ENCODE measurements at regions not wholly inside any gene's neighbourhood (a gene's known extent, or its start where the extent isn't known, plus 50 kb on each side); places are given as distances from the start of the nearest gene placed in this dataset.

DNA sequence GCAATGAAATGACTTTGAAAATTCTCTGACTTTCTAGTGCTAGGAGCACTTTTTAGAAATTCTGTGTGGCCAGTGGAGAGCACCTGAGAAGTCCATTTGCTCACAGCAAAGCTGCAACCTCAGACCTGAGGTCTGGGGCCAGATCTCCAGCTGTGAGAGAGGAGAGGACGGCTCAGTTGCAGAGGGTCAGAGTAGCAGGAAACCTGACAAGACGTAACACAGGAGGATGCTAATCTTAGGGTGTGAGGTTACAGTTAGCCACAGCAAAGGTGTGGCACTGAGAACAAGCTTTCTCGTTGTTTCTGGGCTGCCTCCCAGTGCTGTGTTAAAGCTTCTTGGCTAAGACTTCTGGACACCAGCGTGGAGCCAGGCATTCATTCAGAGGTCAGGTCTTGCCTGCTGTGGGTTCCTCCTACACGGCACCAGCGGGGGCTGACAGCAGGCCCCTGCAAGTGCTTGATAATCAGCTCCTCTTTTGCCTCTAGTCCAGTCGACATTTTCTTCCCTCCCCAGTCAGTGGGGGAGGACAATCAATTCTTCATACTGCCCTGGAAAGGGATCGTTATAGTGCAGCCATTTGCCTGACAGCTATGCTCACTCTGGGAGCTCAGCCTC lies 435.4 kb upstream of the DPP6 start:
- TF ChIP-seq, protein P1, sequence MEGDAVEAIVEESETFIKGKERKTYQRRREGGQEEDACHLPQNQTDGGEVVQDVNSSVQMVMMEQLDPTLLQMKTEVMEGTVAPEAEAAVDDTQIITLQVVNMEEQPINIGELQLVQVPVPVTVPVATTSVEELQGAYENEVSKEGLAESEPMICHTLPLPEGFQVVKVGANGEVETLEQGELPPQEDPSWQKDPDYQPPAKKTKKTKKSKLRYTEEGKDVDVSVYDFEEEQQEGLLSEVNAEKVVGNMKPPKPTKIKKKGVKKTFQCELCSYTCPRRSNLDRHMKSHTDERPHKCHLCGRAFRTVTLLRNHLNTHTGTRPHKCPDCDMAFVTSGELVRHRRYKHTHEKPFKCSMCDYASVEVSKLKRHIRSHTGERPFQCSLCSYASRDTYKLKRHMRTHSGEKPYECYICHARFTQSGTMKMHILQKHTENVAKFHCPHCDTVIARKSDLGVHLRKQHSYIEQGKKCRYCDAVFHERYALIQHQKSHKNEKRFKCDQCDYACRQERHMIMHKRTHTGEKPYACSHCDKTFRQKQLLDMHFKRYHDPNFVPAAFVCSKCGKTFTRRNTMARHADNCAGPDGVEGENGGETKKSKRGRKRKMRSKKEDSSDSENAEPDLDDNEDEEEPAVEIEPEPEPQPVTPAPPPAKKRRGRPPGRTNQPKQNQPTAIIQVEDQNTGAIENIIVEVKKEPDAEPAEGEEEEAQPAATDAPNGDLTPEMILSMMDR (IDR thresholded peaks at IDR 0.05; ENCODE audit: insufficient read depth, low read depth, low read length): no peak
- TF ChIP-seq EZH2 (IDR thresholded peaks at IDR 0.05; ENCODE audit: insufficient read depth, low read length): no peak
